Left cardiac atrium (tissue), 4 donors: ENCODE measurements at regions not wholly inside any gene's neighbourhood (a gene's known extent, or its start where the extent isn't known, plus 50 kb on each side); places are given as distances from the start of the nearest gene placed in this dataset.

Experiments used
- ATAC-seq, 2 donors: fragments of 200-7000 bp; cut with Tn5 transposase; one replicate each; pipeline ENCODE4 v1.9.1; 2020; ENCODE audit warnings: mild to moderate bottlenecking in 2 of 2, moderate library complexity in 2 of 2
- DNase-seq: peaks from one replicate; pipeline ENCODE4 v3.0.0-alpha.2; 2020
- intact Hi-C, 2 donors: fragments of 100-400 bp; cut with DNase I; formaldehyde crosslinking; loops; one replicate each; pipeline versions ENCODE4 v1.14.1 to v1.15.1; 2022 to 2023
- donor health status: DM: no; HTN: yes; CAD: no.
- donor health status: DM: no; HTN: yes; CAD: no; lungs with severe emphysema.
- donor health status: DM: yes; HTN: yes; CAD: no.
- donor health status: Dilated cardiomyopathy.

DNA sequence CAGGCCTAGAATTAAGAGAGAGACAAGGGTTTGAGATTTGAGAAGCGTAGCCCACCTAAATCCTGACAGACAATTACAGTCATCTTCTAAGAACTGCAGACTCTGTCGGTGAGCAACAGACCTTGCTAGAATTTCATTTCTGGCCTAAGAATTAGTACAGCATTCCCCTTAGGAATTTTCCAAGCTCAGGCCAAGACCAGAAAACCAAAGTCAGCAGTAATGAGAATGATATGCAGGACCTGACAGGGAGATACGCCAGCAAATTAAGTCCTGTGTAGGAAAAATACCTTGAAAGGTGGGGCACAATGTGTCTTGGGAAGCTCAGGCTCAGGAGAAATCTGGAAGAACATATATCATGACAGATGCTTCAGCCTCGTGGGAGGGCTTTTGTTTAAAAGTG, 52.7 kb upstream of the HERPUD2 start:
- intact Hi-C loops, result no loop called here
- ATAC-seq, result peak in 1 of 2 donors; percentile 66
- no peak for DNase-seq

DNA sequence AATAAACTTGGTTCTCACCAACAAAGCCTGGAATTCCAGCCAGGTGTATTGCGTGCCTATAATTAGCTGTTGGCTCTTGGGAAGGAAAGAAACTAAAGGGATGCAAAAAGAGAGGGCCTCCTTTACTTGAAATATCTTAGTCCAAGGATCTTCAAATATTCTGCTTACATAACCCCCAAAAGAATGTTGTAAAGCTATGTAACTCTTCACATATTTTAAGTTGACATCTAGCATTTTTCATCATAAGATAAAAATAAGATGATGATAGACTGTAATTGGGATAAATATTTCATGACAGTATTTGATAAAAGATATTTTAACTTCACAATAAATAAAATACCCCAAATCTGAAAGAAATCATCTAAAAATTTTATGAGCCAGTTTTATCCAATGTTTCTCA, 52.5 kb upstream of the SEPTIN7 start:
- intact Hi-C loops, result no loop called here
- ATAC-seq (no peak), DNase-seq (no peak)

DNA sequence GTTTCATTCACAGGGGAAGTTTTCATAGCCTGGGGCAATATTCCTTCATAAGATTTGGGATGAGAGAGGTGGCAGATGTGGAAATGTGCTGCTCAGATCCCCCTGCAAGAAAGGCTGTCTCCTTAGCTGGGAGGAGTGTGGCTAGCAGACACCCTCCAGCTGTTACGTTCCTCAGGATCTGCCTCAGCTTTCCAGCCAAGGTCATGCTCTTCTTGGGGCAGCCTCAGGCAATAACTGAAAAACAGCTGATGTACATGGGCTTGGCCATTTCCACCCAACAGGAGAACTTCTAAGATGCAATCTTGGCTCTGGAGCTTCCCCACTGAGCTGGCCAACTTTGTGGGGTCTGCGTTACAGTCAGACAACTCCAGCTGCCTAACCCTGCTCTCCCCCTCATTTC, 51.3 kb upstream of the SEPTIN7 start:
- intact Hi-C loops, result no loop called here
- ATAC-seq (peak; percentile 69 to 74), DNase-seq (peak; percentile 41)
